Stimulated activated CD8-positive, alpha-beta memory T cell treated with anti-CD3 and anti-CD28 coated beads, Interleukin-12 subunit alpha, Interleukin-12 subunit beta, amount 100 ng/mL, for 1 hour (primary cell): ENCODE measurements at regions not wholly inside any gene's neighbourhood (a gene's known extent, or its start where the extent isn't known, plus 50 kb on each side); places are given as distances from the start of the nearest gene placed in this dataset.
"Not testable (repeated sequence)": the region's sequence is repeated elsewhere in the genome, so short reads cannot be mapped to it uniquely, and the experiment has no call there.

Experiments
- DNase-seq: peaks from one replicate; pipeline ENCODE4 v3.0.0-alpha.2; 2020; ENCODE audit warnings: low read depth

GRCh38 chr14:56422221-56422620 lies 157.4 kb upstream of the TMEM260 start:
- DNase-seq: no peak

GRCh38 chr14:56422703-56423213 lies 156.8 kb upstream of the TMEM260 start:
- no peak for DNase-seq

- no peak for DNase-seq
Observed at GRCh38 chr14:56423544-56423943, 156.1 kb upstream of the TMEM260 start.

- DNase-seq: no peak
Observed at GRCh38 chr14:56431013-56431412, 148.6 kb upstream of the TMEM260 start.

GRCh38 chr14:56449670-56450213 lies 129.9 kb upstream of the TMEM260 start:
- no peak for DNase-seq

- DNase-seq: no peak
Observed at GRCh38 chr14:56452940-56453339, 126.7 kb upstream of the TMEM260 start.

- not testable (repeated sequence) for DNase-seq
Observed at GRCh38 chr14:56454680-56455079, 124.9 kb upstream of the TMEM260 start.

GRCh38 chr14:56460469-56460868 lies 119.1 kb upstream of the TMEM260 start:
- DNase-seq: no peak

- no peak for DNase-seq
Observed at GRCh38 chr14:56461276-56462275, 118.0 kb upstream of the TMEM260 start.

- DNase-seq: no peak
Observed at GRCh38 chr14:56463271-56463890, 116.2 kb upstream of the TMEM260 start.

GRCh38 chr14:56471056-56471455 lies 108.5 kb upstream of the TMEM260 start:
- DNase-seq: no peak

- DNase-seq: no peak
Observed at GRCh38 chr14:56474419-56475022, 105.1 kb upstream of the TMEM260 start.

GRCh38 chr14:56482310-56482911 lies 97.2 kb upstream of the TMEM260 start:
- DNase-seq: no peak

GRCh38 chr14:56487090-56487667 lies 92.4 kb upstream of the TMEM260 start:
- no peak for DNase-seq

GRCh38 chr14:56487761-56488160 lies 91.8 kb upstream of the TMEM260 start:
- no peak for DNase-seq

- no peak for DNase-seq
Observed at GRCh38 chr14:56488306-56488705, 91.3 kb upstream of the TMEM260 start.

GRCh38 chr14:56490379-56490778 lies 89.2 kb upstream of the TMEM260 start:
- DNase-seq: no peak

GRCh38 chr14:56491299-56492285 lies 88.0 kb upstream of the TMEM260 start:
- DNase-seq: peak; percentile 8

- DNase-seq: no peak
Observed at GRCh38 chr14:56494167-56494566, 85.4 kb upstream of the TMEM260 start.

GRCh38 chr14:56498112-56498511 lies 81.5 kb upstream of the TMEM260 start:
- DNase-seq: no peak
